Activated CD4-positive, alpha-beta memory T cell treated with anti-CD3 and anti-CD28 coated beads, Interleukin-2, amount 10 ng/mL, durations not matched to agents 7 days and 5 days (primary cell): ENCODE measurements at regions not wholly inside any gene's neighbourhood (a gene's known extent, or its start where the extent isn't known, plus 50 kb on each side); places are given as distances from the start of the nearest gene placed in this dataset.

Source experiments
- CTCF ChIA-PET: fragments of 350-600 bp; sonication (Branson Sonifier 250); formaldehyde crosslinking; loops from one replicate; lab custom pipeline; 2021; ENCODE audit warnings: antibody characterized with exemption, inconsistent platforms; lab: Charles Lee
- POLR2A ChIA-PET: fragments of 350-600 bp; sonication (Branson Sonifier 250); formaldehyde crosslinking; loops from one replicate; lab custom pipeline; 2021; ENCODE audit warnings: antibody characterized with exemption; lab: Charles Lee
- DNase-seq: peaks from one replicate; pipeline ENCODE4 v3.0.0-alpha.2; 2020
- H3K27ac Mint-ChIP-seq: one replicate; pipeline ENCODE4 v1.8.0; 2021; ENCODE audit warnings: mild to moderate bottlenecking, mixed read lengths
- H3K27me3 Mint-ChIP-seq: one replicate; pipeline ENCODE4 v1.8.0; 2021; ENCODE audit warnings: mixed read lengths
- H3K36me3 Mint-ChIP-seq: one replicate; pipeline ENCODE4 v1.8.0; 2021; ENCODE audit warnings: low read depth, mixed read lengths
- H3K4me1 Mint-ChIP-seq: one replicate; pipeline ENCODE4 v1.8.0; 2021; ENCODE audit warnings: mixed read lengths
- H3K4me3 Mint-ChIP-seq: one replicate; pipeline ENCODE4 v1.8.0; 2021; ENCODE audit warnings: mild to moderate bottlenecking, mixed read lengths
- H3K9me3 Mint-ChIP-seq: one replicate; pipeline ENCODE4 v1.8.0; 2021; ENCODE audit warnings: mixed read lengths

GRCh38 chr7:67678419-67678818 lies 681.8 kb downstream of the TYW1 start:
- Mint-ChIP-seq H3K9me3 (peaks cover 24% of the 10 kb centered on the region), H3K27ac (no peak overlapping the region), H3K4me3 (no peak overlapping the region), H3K4me1 (no peaks in the 10 kb centered on the region), H3K27me3 (no peaks in the 10 kb centered on the region), H3K36me3 (no peaks in the 10 kb centered on the region)
- ChIA-PET CTCF (no interaction called here), POLR2A (no interaction called here)
- DNase-seq = no peak

- Mint-ChIP-seq H3K36me3 (no peaks in the 10 kb centered on the region), H3K9me3 (peaks cover 15% of the 10 kb centered on the region), H3K27ac (no peak overlapping the region), H3K27me3 (no peaks in the 10 kb centered on the region), H3K4me3 (no peak overlapping the region), H3K4me1 (no peaks in the 10 kb centered on the region)
- POLR2A ChIA-PET = no interaction called here
- CTCF ChIA-PET = no interaction called here
- no peak for DNase-seq
These were observed 687.0 kb downstream of the TYW1 start for GRCh38 chr7:67683628-67684027.

DNA sequence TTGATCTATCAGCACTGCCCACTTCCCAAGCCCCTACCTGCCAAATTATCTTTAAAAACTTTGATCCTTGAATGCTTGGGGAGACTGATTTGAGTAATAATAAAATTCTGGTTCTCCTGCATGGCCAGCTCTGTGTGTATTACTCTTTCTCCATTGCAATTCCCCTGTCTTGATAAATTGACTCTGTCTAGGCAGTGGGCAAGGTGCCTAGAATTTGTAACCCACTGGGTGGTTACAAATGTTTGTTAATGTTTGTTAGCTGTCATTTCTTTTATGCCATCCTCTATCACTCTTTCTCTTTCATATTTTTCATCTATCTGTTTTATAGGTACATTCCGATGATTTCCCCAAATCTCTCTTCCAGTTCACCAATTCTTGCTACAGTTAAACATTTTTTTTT lies 694.1 kb downstream of the TYW1 start:
- H3K9me3 Mint-ChIP-seq = peaks cover 12% of the 10 kb centered on the region
- H3K4me3 Mint-ChIP-seq = no peak overlapping the region
- POLR2A ChIA-PET = no interaction called here
- no peaks in the 10 kb centered on the region for H3K27me3 Mint-ChIP-seq
- no peak overlapping the region for H3K27ac Mint-ChIP-seq
- no peak for DNase-seq
- H3K4me1 Mint-ChIP-seq = no peaks in the 10 kb centered on the region
- H3K36me3 Mint-ChIP-seq = no peaks in the 10 kb centered on the region
- CTCF ChIA-PET = no interaction called here

DNA sequence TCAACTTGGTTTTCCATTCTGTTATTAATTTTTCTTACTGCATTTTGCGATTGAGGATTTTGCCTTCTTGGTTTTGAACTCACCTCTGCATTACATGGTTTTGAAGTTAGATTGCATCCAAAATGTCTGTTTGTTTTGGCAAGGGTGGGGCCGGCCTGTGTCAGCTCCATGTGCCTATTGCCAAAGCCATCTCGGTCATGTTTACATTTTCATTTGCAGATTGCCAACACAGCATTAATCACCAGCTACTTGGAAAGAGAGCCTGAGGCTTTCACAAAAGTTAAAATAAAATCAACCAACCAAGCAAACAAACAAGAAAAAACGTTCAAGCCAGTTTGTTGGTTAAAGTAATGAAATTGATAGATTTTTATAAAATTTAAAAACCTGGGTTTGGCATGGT lies 695.8 kb downstream of the TYW1 start:
- no peaks in the 10 kb centered on the region for H3K27me3 Mint-ChIP-seq
- H3K36me3 Mint-ChIP-seq = no peaks in the 10 kb centered on the region
- POLR2A ChIA-PET = no interaction called here
- no peak for DNase-seq
- H3K4me3 Mint-ChIP-seq = no peak overlapping the region
- no peak overlapping the region for H3K27ac Mint-ChIP-seq
- H3K9me3 Mint-ChIP-seq = peaks cover 21% of the 10 kb centered on the region
- CTCF ChIA-PET = no interaction called here
- H3K4me1 Mint-ChIP-seq = no peaks in the 10 kb centered on the region

DNA sequence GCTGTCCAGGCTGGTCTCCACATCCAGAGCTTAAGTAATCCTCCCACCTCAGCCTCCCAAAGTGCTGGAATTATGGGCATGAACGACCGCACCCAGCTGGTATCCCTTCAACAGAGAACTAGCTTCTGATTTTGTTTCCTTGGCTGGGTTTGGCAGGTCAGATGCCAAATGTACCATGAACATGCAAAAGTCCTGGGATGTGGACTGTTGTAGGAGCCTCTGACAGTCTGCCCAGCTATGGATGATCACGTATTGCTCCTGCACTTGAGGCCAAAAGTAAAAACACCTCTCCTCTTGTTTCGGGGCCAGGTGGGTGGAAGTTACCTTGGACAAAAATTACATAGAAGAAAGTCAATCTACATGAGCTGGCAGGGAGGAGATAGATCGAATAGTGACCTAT lies 699.5 kb downstream of the TYW1 start:
- ChIA-PET POLR2A (no interaction called here), CTCF (no interaction called here)
- H3K27me3 Mint-ChIP-seq = no peaks in the 10 kb centered on the region
- no peak for DNase-seq
- H3K4me1 Mint-ChIP-seq = no peaks in the 10 kb centered on the region
- H3K36me3 Mint-ChIP-seq = no peaks in the 10 kb centered on the region
- H3K9me3 Mint-ChIP-seq = peaks cover 31% of the 10 kb centered on the region
- H3K4me3 Mint-ChIP-seq = no peak overlapping the region
- no peak overlapping the region for H3K27ac Mint-ChIP-seq

DNA sequence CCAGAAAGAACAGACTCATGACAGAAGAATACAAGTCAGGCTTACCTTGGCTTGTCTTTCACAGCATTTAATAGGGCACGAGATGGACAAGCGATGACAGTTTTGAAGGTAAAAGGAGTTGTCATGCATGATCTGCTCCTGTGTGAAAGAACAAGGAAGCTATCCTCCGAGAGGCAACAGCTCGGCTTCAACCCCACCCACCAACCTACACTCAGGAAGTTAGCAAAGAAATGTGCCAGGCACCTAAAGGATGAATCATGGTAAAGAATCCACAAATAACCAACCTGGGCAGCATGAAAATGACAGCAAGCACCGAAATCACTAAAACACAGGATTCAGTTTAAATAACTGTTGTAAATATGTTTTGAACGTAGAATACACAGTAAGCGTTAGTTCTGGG lies 700.2 kb downstream of the TYW1 start:
- ChIA-PET CTCF (no interaction called here), POLR2A (no interaction called here)
- Mint-ChIP-seq H3K9me3 (peaks cover 31% of the 10 kb centered on the region), H3K4me1 (no peaks in the 10 kb centered on the region), H3K36me3 (no peaks in the 10 kb centered on the region), H3K27me3 (no peaks in the 10 kb centered on the region), H3K27ac (no peak overlapping the region), H3K4me3 (no peak overlapping the region)
- DNase-seq = no peak

- POLR2A ChIA-PET = no interaction called here
- CTCF ChIA-PET = no interaction called here
- Mint-ChIP-seq H3K9me3 (peaks cover 35% of the 10 kb centered on the region), H3K27ac (no peak overlapping the region), H3K36me3 (no peaks in the 10 kb centered on the region), H3K4me3 (no peak overlapping the region), H3K27me3 (no peaks in the 10 kb centered on the region), H3K4me1 (no peaks in the 10 kb centered on the region)
- DNase-seq = no peak
These were observed 701.7 kb downstream of the TYW1 start for GRCh38 chr7:67698354-67698753.

DNA sequence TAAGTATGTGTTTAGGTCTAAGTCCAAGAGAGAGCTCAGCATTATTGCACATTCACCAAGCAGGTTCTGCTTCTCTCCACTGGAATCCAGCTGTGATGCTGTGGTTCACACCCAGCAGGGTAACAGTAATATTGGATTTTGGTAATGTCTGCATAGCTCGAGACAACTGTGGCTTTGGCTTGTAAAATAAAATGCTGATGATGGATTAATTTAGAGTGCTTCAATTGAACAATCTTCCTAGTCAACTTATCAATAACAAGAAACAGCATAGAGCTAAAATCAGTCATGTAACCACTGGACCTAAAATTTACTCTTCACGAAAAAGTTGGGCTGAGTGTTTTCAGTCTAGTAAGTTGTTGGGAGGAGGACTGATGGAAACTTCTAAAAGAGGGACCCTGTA lies 709.2 kb downstream of the TYW1 start:
- H3K27me3 Mint-ChIP-seq = no peaks in the 10 kb centered on the region
- H3K4me3 Mint-ChIP-seq = no peak overlapping the region
- ChIA-PET CTCF (no interaction called here), POLR2A (no interaction called here)
- H3K9me3 Mint-ChIP-seq = peaks cover 31% of the 10 kb centered on the region
- H3K36me3 Mint-ChIP-seq = no peaks in the 10 kb centered on the region
- no peak for DNase-seq
- no peak overlapping the region for H3K27ac Mint-ChIP-seq
- H3K4me1 Mint-ChIP-seq = no peaks in the 10 kb centered on the region

- H3K27me3 Mint-ChIP-seq = no peaks in the 10 kb centered on the region
- ChIA-PET POLR2A (no interaction called here), CTCF (no interaction called here)
- DNase-seq = no peak
- no peak overlapping the region for H3K27ac Mint-ChIP-seq
- peaks cover 26% of the 10 kb centered on the region for H3K9me3 Mint-ChIP-seq
- H3K4me3 Mint-ChIP-seq = no peak overlapping the region
- no peaks in the 10 kb centered on the region for H3K4me1 Mint-ChIP-seq
- no peaks in the 10 kb centered on the region for H3K36me3 Mint-ChIP-seq
These were observed 715.1 kb downstream of the TYW1 start for GRCh38 chr7:67711706-67712105.

DNA sequence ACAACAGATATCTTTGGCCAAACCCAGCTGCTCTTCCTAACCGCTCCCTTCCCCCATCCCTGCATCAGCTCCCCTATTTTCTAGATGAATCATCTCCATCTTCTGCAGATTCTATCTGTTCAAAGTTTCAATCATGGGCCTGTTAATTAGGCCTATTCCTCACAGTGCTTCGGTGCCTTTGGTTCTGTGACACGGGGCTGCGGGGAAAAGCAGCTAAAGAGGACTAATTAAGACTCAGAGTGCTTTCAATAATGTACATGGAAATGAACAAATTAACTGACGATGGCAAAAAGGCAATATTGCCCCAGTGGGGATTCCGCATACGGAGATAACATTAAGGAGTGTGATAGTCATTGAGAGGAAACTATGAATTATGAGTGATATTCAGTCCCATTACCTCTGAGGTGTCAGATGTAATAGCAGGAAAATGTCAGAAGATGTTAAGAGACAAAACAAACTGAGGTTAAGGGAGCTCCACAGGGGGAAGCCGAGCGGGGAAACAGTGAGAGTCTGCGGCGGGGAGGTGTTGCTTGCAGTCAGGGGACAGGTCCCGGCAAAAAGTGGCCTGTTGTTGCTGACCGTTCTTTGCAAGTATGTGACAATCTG lies 716.9 kb downstream of the TYW1 start:
- no peak for DNase-seq
- H3K4me3 Mint-ChIP-seq = no peak overlapping the region
- H3K9me3 Mint-ChIP-seq = peaks cover 29% of the 10 kb centered on the region
- H3K27ac Mint-ChIP-seq = no peak overlapping the region
- no peaks in the 10 kb centered on the region for H3K36me3 Mint-ChIP-seq
- CTCF ChIA-PET = no interaction called here
- POLR2A ChIA-PET = no interaction called here
- no peaks in the 10 kb centered on the region for H3K27me3 Mint-ChIP-seq
- H3K4me1 Mint-ChIP-seq = no peaks in the 10 kb centered on the region

- CTCF ChIA-PET = no interaction called here
- POLR2A ChIA-PET = no interaction called here
- H3K4me3 Mint-ChIP-seq = no peak overlapping the region
These were observed 720.1 kb downstream of the TYW1 start for GRCh38 chr7:67716729-67717128.

DNA sequence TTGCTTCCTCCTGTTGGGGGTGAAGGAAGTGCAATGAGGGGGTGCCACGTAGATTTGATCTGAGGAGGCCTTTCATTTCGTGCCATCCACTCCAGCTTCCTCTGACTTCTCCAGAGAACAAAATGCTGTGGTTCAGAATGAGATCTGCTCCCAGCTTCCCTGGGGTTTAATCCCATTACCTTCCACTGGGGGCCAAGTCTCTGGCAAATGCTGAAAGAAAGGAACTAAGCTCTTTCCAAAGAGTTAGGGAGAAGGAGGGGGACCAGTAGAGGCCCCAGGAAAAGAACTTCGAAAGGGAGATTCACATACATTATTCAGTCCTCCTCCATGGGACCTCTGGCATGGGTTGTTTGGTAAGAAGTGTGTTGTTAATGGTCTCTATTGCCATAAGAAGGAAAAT lies 727.0 kb downstream of the TYW1 start:
- peaks cover 22% of the 10 kb centered on the region for H3K9me3 Mint-ChIP-seq
- CTCF ChIA-PET = no interaction called here
- no peak overlapping the region for H3K4me3 Mint-ChIP-seq
- no peaks in the 10 kb centered on the region for H3K4me1 Mint-ChIP-seq
- DNase-seq = no peak
- POLR2A ChIA-PET = no interaction called here
- H3K27me3 Mint-ChIP-seq = no peaks in the 10 kb centered on the region
- no peaks in the 10 kb centered on the region for H3K36me3 Mint-ChIP-seq
- no peak overlapping the region for H3K27ac Mint-ChIP-seq

More at GRCh38 chr7:67716729-67717128, 720.1 kb downstream of the TYW1 start:
- no peak for DNase-seq
- Mint-ChIP-seq H3K36me3 (no peaks in the 10 kb centered on the region), H3K27me3 (no peaks in the 10 kb centered on the region), H3K4me1 (no peaks in the 10 kb centered on the region), H3K9me3 (peaks cover 26% of the 10 kb centered on the region), H3K27ac (no peak overlapping the region)

DNA sequence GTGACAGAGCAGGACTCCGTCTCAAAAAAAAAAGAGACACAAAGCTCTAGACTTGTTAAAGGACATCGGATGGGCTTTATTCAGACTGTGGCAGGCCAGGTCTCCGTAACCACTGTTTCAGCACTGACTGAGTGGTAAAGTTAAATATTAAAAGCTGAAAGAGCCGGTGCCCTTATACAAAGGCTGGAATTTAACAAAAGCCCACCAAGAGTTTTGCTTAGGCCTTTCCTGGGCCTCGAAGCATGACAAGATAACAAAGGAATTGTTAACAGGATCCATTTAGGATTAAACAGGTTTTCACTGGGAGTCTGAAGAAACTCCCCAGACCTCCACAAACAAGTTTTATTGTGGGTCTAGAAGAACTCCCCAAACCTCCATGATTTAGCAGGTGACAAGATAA lies 727.8 kb downstream of the TYW1 start:
- Mint-ChIP-seq H3K4me1 (no peaks in the 10 kb centered on the region), H3K4me3 (no peak overlapping the region), H3K27ac (no peak overlapping the region), H3K27me3 (no peaks in the 10 kb centered on the region), H3K36me3 (no peaks in the 10 kb centered on the region), H3K9me3 (peaks cover 22% of the 10 kb centered on the region)
- ChIA-PET POLR2A (no interaction called here), CTCF (no interaction called here)
- DNase-seq = no peak

DNA sequence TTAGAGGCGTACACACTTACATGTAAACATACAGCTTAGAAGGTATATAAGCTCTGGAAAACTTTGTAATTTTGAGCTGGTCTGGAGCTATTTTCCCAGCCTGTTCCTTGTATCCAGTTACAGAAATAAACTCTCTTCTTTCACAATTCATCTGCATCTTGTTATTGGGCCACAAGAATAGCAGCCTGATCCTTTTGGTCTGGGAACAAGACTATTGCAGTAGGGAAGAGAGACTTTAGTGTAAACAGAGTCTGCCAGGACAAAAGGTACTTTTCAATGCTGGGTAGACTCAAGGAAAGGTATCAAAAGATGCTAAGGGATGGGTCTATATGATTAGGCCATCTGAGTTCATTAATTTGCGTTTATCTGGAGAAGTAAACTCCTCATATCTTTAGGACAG lies 728.3 kb downstream of the TYW1 start:
- H3K9me3 Mint-ChIP-seq = peaks cover 26% of the 10 kb centered on the region
- no peaks in the 10 kb centered on the region for H3K36me3 Mint-ChIP-seq
- DNase-seq = no peak
- POLR2A ChIA-PET = no interaction called here
- no peak overlapping the region for H3K27ac Mint-ChIP-seq
- no peak overlapping the region for H3K4me3 Mint-ChIP-seq
- CTCF ChIA-PET = no interaction called here
- no peaks in the 10 kb centered on the region for H3K27me3 Mint-ChIP-seq
- H3K4me1 Mint-ChIP-seq = no peaks in the 10 kb centered on the region
